ENCODE measurements at regions not wholly inside any gene's neighbourhood (a gene's known extent, or its start where the extent isn't known, plus 50 kb on each side); places are given as distances from the start of the nearest gene placed in this dataset.

GRCh38 chr13:63042686-63043085, 1627.0 kb upstream of the PCDH20 start:
- Histone ChIP-seq H3K79me2 (ENCODE audit: low read length) (no peaks in the 10 kb centered on the region), H2AFZ (ENCODE audit: low read depth, low read length) (no peak overlapping the region), H3K4me3 (ENCODE audit: low read length) (no peak overlapping the region), H3K9ac (ENCODE audit: low read length) (no peak overlapping the region), H3K9me3 (ENCODE audit: insufficient read depth, low read length) (no peaks in the 10 kb centered on the region), H3K4me2 (ENCODE audit: low read length) (no peak overlapping the region), H3K27me3 (ENCODE audit: low read depth, low read length) (no peaks in the 10 kb centered on the region), H4K20me1 (ENCODE audit: insufficient read depth, low read length) (no peaks in the 10 kb centered on the region), H3K27ac (ENCODE audit: low read length) (no peak overlapping the region), H3K36me3 (replicated peaks; ENCODE audit: low read depth, low read length) (no peaks in the 10 kb centered on the region), H3K4me1 (ENCODE audit: low read length) (peaks cover 8% of the 10 kb centered on the region)
- TF ChIP-seq CTCF (IDR thresholded peaks at IDR 0.05; ENCODE audit: low read depth, low read length), result no peak
- TF ChIP-seq EZH2phosphoT487 (IDR thresholded peaks at IDR 0.05; ENCODE audit: low read depth), result no peak

- Histone ChIP-seq H3K27me3 (ENCODE audit: low read depth, low read length) (no peaks in the 10 kb centered on the region), H3K27ac (ENCODE audit: low read length) (no peak overlapping the region), H3K4me3 (ENCODE audit: low read length) (no peak overlapping the region), H3K4me1 (ENCODE audit: low read length) (peaks cover 8% of the 10 kb centered on the region), H3K9ac (ENCODE audit: low read length) (no peak overlapping the region), H3K79me2 (ENCODE audit: low read length) (no peaks in the 10 kb centered on the region), H3K9me3 (ENCODE audit: insufficient read depth, low read length) (no peaks in the 10 kb centered on the region), H4K20me1 (ENCODE audit: insufficient read depth, low read length) (no peaks in the 10 kb centered on the region), H3K4me2 (ENCODE audit: low read length) (no peak overlapping the region), H2AFZ (ENCODE audit: low read depth, low read length) (no peak overlapping the region), H3K36me3 (replicated peaks; ENCODE audit: low read depth, low read length) (no peaks in the 10 kb centered on the region)
- TF ChIP-seq CTCF (IDR thresholded peaks at IDR 0.05; ENCODE audit: low read depth, low read length) (no peak), EZH2phosphoT487 (IDR thresholded peaks at IDR 0.05; ENCODE audit: low read depth) (no peak)
Measured at GRCh38 chr13:63041640-63042414, 1626.2 kb upstream of the PCDH20 start.

- Histone ChIP-seq H3K4me1 (ENCODE audit: low read length) (no peaks in the 10 kb centered on the region), H3K4me2 (ENCODE audit: low read length) (no peak overlapping the region), H4K20me1 (ENCODE audit: insufficient read depth, low read length) (no peaks in the 10 kb centered on the region), H3K36me3 (replicated peaks; ENCODE audit: low read depth, low read length) (no peaks in the 10 kb centered on the region), H3K79me2 (ENCODE audit: low read length) (no peaks in the 10 kb centered on the region), H3K9ac (ENCODE audit: low read length) (no peak overlapping the region), H2AFZ (ENCODE audit: low read depth, low read length) (no peak overlapping the region), H3K9me3 (ENCODE audit: insufficient read depth, low read length) (no peaks in the 10 kb centered on the region), H3K27ac (ENCODE audit: low read length) (no peak overlapping the region), H3K27me3 (ENCODE audit: low read depth, low read length) (no peaks in the 10 kb centered on the region), H3K4me3 (ENCODE audit: low read length) (no peak overlapping the region)
- TF ChIP-seq CTCF (IDR thresholded peaks at IDR 0.05; ENCODE audit: low read depth, low read length), result no peak
- TF ChIP-seq EZH2phosphoT487 (IDR thresholded peaks at IDR 0.05; ENCODE audit: low read depth), result no peak
Measured at GRCh38 chr13:63026285-63026797, 1610.7 kb upstream of the PCDH20 start.

- Histone ChIP-seq H3K27ac (ENCODE audit: low read length) (no peak overlapping the region), H3K36me3 (replicated peaks; ENCODE audit: low read depth, low read length) (no peaks in the 10 kb centered on the region), H3K9me3 (ENCODE audit: insufficient read depth, low read length) (no peaks in the 10 kb centered on the region), H3K4me1 (ENCODE audit: low read length) (no peaks in the 10 kb centered on the region), H3K4me2 (ENCODE audit: low read length) (no peak overlapping the region), H4K20me1 (ENCODE audit: insufficient read depth, low read length) (no peaks in the 10 kb centered on the region), H3K79me2 (ENCODE audit: low read length) (no peaks in the 10 kb centered on the region), H3K27me3 (ENCODE audit: low read depth, low read length) (no peaks in the 10 kb centered on the region), H3K9ac (ENCODE audit: low read length) (no peak overlapping the region), H2AFZ (ENCODE audit: low read depth, low read length) (no peak overlapping the region), H3K4me3 (ENCODE audit: low read length) (no peak overlapping the region)
- TF ChIP-seq EZH2phosphoT487 (IDR thresholded peaks at IDR 0.05; ENCODE audit: low read depth) (no peak), CTCF (IDR thresholded peaks at IDR 0.05; ENCODE audit: low read depth, low read length) (no peak)
Measured at GRCh38 chr13:63025741-63026140, 1610.1 kb upstream of the PCDH20 start.
